ENCODE measurements at regions not wholly inside any gene's neighbourhood (a gene's known extent, or its start where the extent isn't known, plus 50 kb on each side); places are given as distances from the start of the nearest gene placed in this dataset.

GRCh38 chr13:104764600-104764999 lies 1698.4 kb upstream of the SLC10A2 start:
- TF ChIP-seq CTCF (conservative IDR thresholded peaks at IDR 0.05; ENCODE audit: low read length) (no peak), EZH2phosphoT487 (IDR thresholded peaks at IDR 0.05; ENCODE audit: borderline replicate concordance, low read depth, low read length) (no peak)

Measured in OCI-LY7 (cell line).